ENCODE measurements at regions not wholly inside any gene's neighbourhood (a gene's known extent, or its start where the extent isn't known, plus 50 kb on each side); places are given as distances from the start of the nearest gene placed in this dataset.

GRCh38 chr15:95574053-95574452 lies 756.4 kb upstream of the NR2F2 start:
- H3K27me3 ChIP-seq (ENCODE audit: insufficient read depth, low read length) = no peaks in the 10 kb centered on the region
- no peak overlapping the region for H3K4me2 ChIP-seq (ENCODE audit: low read length)
- no peak overlapping the region for H3K9ac ChIP-seq (ENCODE audit: low read length)
- no peak overlapping the region for H3K27ac ChIP-seq (ENCODE audit: low read depth, low read length, poor library complexity, severe bottlenecking)
- TF ChIP-seq CTCF (IDR thresholded peaks at IDR 0.05; ENCODE audit: low read length) (no peak), EZH2 (IDR thresholded peaks at IDR 0.05; ENCODE audit: borderline replicate concordance, low read length) (no peak)
- H3K9me2 ChIP-seq (ENCODE audit: low read depth, low read length) = no peaks in the 10 kb centered on the region
- no peaks in the 10 kb centered on the region for H3K9me3 ChIP-seq (ENCODE audit: low read length)
- H2AFZ ChIP-seq (ENCODE audit: low read length) = no peak overlapping the region
- H3K4me1 ChIP-seq (ENCODE audit: insufficient read depth, low read length, severe bottlenecking) = no peaks in the 10 kb centered on the region
- no peaks in the 10 kb centered on the region for H3K36me3 ChIP-seq (ENCODE audit: insufficient read depth, low read length)
- H3K4me3 ChIP-seq (ENCODE audit: low read depth, low read length, poor library complexity, severe bottlenecking) = no peak overlapping the region
- no peaks in the 10 kb centered on the region for H3K79me2 ChIP-seq (ENCODE audit: insufficient read depth, low read length)
- H4K20me1 ChIP-seq (ENCODE audit: insufficient read depth, low read length) = no peaks in the 10 kb centered on the region
- no peaks in the 10 kb centered on the region for H3F3A ChIP-seq (ENCODE audit: insufficient read depth, low read length)

GRCh38 chr15:95577927-95578326 lies 752.6 kb upstream of the NR2F2 start:
- no peak overlapping the region for H3K27ac ChIP-seq (ENCODE audit: low read depth, low read length, poor library complexity, severe bottlenecking)
- H3K36me3 ChIP-seq (ENCODE audit: insufficient read depth, low read length) = no peaks in the 10 kb centered on the region
- no peak overlapping the region for H2AFZ ChIP-seq (ENCODE audit: low read length)
- no peak overlapping the region for H3K4me3 ChIP-seq (ENCODE audit: low read depth, low read length, poor library complexity, severe bottlenecking)
- H3K4me2 ChIP-seq (ENCODE audit: low read length) = no peak overlapping the region
- no peaks in the 10 kb centered on the region for H3K9me2 ChIP-seq (ENCODE audit: low read depth, low read length)
- H3K9me3 ChIP-seq (ENCODE audit: low read length) = no peaks in the 10 kb centered on the region
- no peaks in the 10 kb centered on the region for H3K4me1 ChIP-seq (ENCODE audit: insufficient read depth, low read length, severe bottlenecking)
- no peaks in the 10 kb centered on the region for H4K20me1 ChIP-seq (ENCODE audit: insufficient read depth, low read length)
- no peak for TF ChIP-seq CTCF (IDR thresholded peaks at IDR 0.05; ENCODE audit: low read length)
- no peak for TF ChIP-seq EZH2 (IDR thresholded peaks at IDR 0.05; ENCODE audit: borderline replicate concordance, low read length)
- no peak overlapping the region for H3K9ac ChIP-seq (ENCODE audit: low read length)
- H3F3A ChIP-seq (ENCODE audit: insufficient read depth, low read length) = no peaks in the 10 kb centered on the region
- no peaks in the 10 kb centered on the region for H3K27me3 ChIP-seq (ENCODE audit: insufficient read depth, low read length)
- H3K79me2 ChIP-seq (ENCODE audit: insufficient read depth, low read length) = no peaks in the 10 kb centered on the region

GRCh38 chr15:95580121-95580520 lies 750.4 kb upstream of the NR2F2 start:
- TF ChIP-seq CTCF (IDR thresholded peaks at IDR 0.05; ENCODE audit: low read length) (no peak), EZH2 (IDR thresholded peaks at IDR 0.05; ENCODE audit: borderline replicate concordance, low read length) (no peak)
- Histone ChIP-seq H3K9me3 (ENCODE audit: low read length) (no peaks in the 10 kb centered on the region), H3K4me3 (ENCODE audit: low read depth, low read length, poor library complexity, severe bottlenecking) (no peak overlapping the region), H3K27ac (ENCODE audit: low read depth, low read length, poor library complexity, severe bottlenecking) (no peak overlapping the region), H2AFZ (ENCODE audit: low read length) (no peak overlapping the region), H3K79me2 (ENCODE audit: insufficient read depth, low read length) (no peaks in the 10 kb centered on the region), H3K9me2 (ENCODE audit: low read depth, low read length) (no peaks in the 10 kb centered on the region), H3K4me1 (ENCODE audit: insufficient read depth, low read length, severe bottlenecking) (no peaks in the 10 kb centered on the region), H3K9ac (ENCODE audit: low read length) (no peak overlapping the region), H3K36me3 (ENCODE audit: insufficient read depth, low read length) (no peaks in the 10 kb centered on the region), H4K20me1 (ENCODE audit: insufficient read depth, low read length) (no peaks in the 10 kb centered on the region), H3K27me3 (ENCODE audit: insufficient read depth, low read length) (no peaks in the 10 kb centered on the region), H3F3A (ENCODE audit: insufficient read depth, low read length) (no peaks in the 10 kb centered on the region), H3K4me2 (ENCODE audit: low read length) (no peak overlapping the region)
